GM18499 (cell line): ENCODE measurements at regions not wholly inside any gene's neighbourhood (a gene's known extent, or its start where the extent isn't known, plus 50 kb on each side); places are given as distances from the start of the nearest gene placed in this dataset.

Experiments
- ATAC-seq: cut with Tn5 transposase; IDR thresholded peaks from one replicate; pipeline ENCODE4 v1.9.1; 2021; ENCODE audit warnings: moderate number of reproducible peaks; ENCODE audit not compliant: insufficient read depth, unreplicated experiment

- no peak for ATAC-seq
Observed at GRCh38 chr2:207285473-207285815, 119.7 kb upstream of the KLF7 start.

- no peak for ATAC-seq
Observed at GRCh38 chr2:207286106-207286505, 120.4 kb upstream of the KLF7 start.

- peak; percentile 37 for ATAC-seq
Observed at GRCh38 chr2:207288628-207289027, 122.9 kb upstream of the KLF7 start.

GRCh38 chr2:207289295-207290018, 123.7 kb upstream of the KLF7 start:
- ATAC-seq = no peak

GRCh38 chr2:207290833-207291624, 125.3 kb upstream of the KLF7 start:
- no peak for ATAC-seq

GRCh38 chr2:207291625-207292252, 126.0 kb upstream of the KLF7 start:
- peak; percentile 44 for ATAC-seq

GRCh38 chr2:207296265-207296948, 130.7 kb upstream of the KLF7 start:
- ATAC-seq = no peak

- no peak for ATAC-seq
Observed at GRCh38 chr2:207300817-207301216, 135.1 kb upstream of the KLF7 start.

GRCh38 chr2:207304761-207305160, 139.0 kb upstream of the KLF7 start:
- ATAC-seq = no peak

- ATAC-seq = no peak
Observed at GRCh38 chr2:207308519-207309224, 142.9 kb upstream of the KLF7 start.

GRCh38 chr2:207311316-207312005, 145.7 kb upstream of the KLF7 start:
- ATAC-seq = peak; percentile 93

- ATAC-seq = no peak
Observed at GRCh38 chr2:207312006-207312356, 146.2 kb upstream of the KLF7 start.

- ATAC-seq = no peak
Observed at GRCh38 chr2:207313947-207314346, 148.2 kb upstream of the KLF7 start.

- no peak for ATAC-seq
Observed at GRCh38 chr2:207315131-207315530, 149.4 kb upstream of the KLF7 start.

- ATAC-seq = no peak
Observed at GRCh38 chr2:207316484-207316883, 150.7 kb upstream of the KLF7 start.

- ATAC-seq = no peak
Observed at GRCh38 chr2:207316906-207317305, 151.2 kb upstream of the KLF7 start.

- ATAC-seq = no peak
Observed at GRCh38 chr2:207317378-207317984, 151.7 kb upstream of the KLF7 start.

- no peak for ATAC-seq
Observed at GRCh38 chr2:207318181-207318628, 152.5 kb upstream of the KLF7 start.

- no peak for ATAC-seq
Observed at GRCh38 chr2:207319316-207319715, 153.6 kb upstream of the KLF7 start.
